AG10803 (cell line): ENCODE measurements at regions not wholly inside any gene's neighbourhood (a gene's known extent, or its start where the extent isn't known, plus 50 kb on each side); places are given as distances from the start of the nearest gene placed in this dataset.

ENCODE experiments used
- DNase-seq: peaks from one replicate; pipeline ENCODE4 v3.0.0; 2010; ENCODE audit warnings: low read depth
- H3K4me3 ChIP-seq: 2 replicates; pipeline ENCODE4 v1.5.1; 2011; ENCODE audit warnings: mild to moderate bottlenecking, low read length, control low read depth
- TF ChIP-seq, protein P1 (sequence below): conservative IDR thresholded peaks from 2 replicates; pipeline ENCODE4 v1.5.1; 2011; ENCODE audit warnings: mild to moderate bottlenecking, low read length, control low read depth, inconsistent platforms

DNA sequence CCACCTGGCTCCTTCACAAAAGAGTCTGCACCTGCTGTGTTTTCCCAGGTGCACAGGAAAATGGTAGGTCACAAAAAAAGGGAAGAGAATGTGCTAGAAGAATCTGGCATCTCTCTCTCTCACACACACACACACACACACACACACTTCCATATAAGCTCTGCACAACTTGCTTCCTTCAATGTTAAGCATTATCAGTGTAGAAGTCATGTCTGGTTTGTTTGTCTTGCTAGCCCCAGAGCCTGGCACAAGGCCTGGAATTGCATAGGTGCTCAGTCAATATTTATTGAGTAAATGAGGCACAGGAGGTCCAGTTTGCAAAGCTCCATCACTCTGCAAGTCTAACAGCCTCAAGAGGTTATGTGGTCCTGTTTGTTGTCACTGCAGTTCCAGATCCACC is 867.3 kb upstream of the AUTS2 start:
- TF ChIP-seq, protein P1, sequence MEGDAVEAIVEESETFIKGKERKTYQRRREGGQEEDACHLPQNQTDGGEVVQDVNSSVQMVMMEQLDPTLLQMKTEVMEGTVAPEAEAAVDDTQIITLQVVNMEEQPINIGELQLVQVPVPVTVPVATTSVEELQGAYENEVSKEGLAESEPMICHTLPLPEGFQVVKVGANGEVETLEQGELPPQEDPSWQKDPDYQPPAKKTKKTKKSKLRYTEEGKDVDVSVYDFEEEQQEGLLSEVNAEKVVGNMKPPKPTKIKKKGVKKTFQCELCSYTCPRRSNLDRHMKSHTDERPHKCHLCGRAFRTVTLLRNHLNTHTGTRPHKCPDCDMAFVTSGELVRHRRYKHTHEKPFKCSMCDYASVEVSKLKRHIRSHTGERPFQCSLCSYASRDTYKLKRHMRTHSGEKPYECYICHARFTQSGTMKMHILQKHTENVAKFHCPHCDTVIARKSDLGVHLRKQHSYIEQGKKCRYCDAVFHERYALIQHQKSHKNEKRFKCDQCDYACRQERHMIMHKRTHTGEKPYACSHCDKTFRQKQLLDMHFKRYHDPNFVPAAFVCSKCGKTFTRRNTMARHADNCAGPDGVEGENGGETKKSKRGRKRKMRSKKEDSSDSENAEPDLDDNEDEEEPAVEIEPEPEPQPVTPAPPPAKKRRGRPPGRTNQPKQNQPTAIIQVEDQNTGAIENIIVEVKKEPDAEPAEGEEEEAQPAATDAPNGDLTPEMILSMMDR = no peak

DNA sequence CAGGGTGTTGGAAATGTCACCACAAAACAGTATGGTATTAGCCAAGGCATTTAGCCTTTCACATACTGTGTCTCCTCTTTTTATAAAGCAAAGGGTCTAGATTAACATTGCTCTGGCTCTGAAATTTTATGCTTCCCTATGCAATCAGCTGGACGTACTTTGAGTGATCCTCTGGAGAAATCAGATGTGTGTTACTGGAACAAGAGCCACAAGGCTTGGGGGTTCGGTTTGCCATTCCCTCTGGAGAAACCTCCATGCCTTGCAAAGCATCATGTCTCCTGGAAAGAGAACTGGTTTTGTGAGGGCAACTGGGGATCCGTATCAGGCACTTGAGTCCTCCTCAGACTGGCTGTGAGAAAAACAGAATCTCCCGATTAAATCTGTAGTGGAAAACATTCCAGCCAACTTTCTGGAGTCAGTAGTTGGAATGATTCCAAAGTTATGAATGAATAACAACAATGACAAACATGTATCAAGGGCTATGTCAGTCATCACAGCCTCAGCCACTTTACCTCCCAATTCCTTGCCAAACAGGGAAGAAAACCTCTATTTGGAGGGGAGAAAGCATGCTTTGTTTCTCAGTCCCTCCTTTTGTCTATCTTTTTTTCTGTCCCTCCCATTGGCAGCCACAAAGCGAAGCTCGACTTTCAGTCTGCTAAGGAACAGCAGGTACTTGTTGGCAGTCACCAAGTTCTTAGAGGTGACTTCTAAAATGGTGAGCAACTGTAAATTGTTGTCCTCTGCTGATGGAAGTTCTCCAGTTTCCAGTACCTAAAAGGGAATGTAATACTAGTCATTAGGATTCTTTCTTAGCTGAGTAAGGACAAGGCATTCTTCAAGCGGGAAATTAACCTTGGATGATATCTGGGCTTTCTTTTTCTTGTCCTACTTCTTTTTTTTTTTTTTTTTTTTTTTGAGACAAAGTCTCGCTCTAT is 864.8 kb upstream of the AUTS2 start:
- TF ChIP-seq, protein P1 = no peak
- peak; percentile 20 for DNase-seq
- no peak overlapping the region for H3K4me3 ChIP-seq

More for the DNA sequence above, 867.3 kb upstream of the AUTS2 start:
- H3K4me3 ChIP-seq = no peak overlapping the region
- no peak for DNase-seq

DNA sequence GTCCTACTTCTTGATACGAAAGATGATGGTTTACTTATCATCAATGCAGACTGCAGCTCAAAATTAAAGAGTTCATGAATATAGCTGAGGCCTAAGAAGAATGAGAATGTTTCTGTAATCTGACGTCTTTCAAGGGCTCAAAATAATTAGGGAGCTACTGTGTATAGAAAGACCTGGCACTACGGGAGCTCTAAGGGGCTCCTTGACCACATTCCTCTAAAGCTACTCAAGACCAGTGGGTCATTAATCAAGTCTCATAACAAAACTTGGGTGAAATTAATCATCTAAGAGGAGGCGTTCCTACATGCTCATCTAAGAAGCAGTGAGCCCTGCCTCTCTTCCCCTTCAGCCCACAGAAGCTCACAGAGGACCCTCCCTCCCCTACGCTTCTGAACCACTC is 863.8 kb upstream of the AUTS2 start:
- TF ChIP-seq, protein P1 = no peak
- no peak overlapping the region for H3K4me3 ChIP-seq
- DNase-seq = no peak

DNA sequence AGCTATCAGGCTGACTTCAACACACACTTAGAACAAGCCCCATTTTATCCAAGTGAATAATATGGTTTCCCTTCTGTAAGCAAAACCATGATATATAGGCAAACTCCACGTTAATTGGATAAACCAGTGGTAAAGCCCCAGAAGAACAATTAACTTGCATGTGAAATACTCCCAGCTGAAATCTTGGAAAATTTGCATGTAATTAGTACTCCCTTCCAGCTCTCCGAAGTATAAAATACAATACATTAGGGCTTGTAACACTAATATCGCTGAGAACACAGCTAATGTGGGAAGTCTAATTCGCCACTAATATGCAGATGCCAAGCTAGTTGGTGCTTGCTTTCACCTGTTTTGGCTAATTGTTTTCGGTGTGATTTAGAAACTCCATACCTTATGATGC is 859.0 kb upstream of the AUTS2 start:
- TF ChIP-seq, protein P1 = no peak
- H3K4me3 ChIP-seq = no peak overlapping the region
- DNase-seq = no peak

DNA sequence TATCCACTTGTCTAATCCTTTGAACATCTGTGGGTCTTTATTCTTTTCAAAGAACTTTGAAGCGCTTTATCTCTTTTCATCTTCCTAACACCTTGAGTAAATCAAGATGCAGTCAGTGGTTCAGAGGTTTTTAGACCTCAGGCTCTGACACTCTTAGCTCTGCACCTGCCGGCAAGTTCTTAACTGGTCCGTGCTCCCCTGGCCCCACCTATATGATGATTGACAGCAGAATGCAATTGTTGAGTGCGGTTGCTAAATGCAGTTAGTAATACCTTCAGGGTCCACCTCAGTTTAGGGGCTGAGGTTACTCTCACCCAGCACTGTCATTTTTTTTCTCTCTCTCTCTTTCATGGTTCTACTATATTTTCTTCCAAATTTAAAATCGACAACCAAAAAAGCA is 854.2 kb upstream of the AUTS2 start:
- H3K4me3 ChIP-seq = no peak overlapping the region
- TF ChIP-seq, protein P1 = no peak
- DNase-seq = no peak

DNA sequence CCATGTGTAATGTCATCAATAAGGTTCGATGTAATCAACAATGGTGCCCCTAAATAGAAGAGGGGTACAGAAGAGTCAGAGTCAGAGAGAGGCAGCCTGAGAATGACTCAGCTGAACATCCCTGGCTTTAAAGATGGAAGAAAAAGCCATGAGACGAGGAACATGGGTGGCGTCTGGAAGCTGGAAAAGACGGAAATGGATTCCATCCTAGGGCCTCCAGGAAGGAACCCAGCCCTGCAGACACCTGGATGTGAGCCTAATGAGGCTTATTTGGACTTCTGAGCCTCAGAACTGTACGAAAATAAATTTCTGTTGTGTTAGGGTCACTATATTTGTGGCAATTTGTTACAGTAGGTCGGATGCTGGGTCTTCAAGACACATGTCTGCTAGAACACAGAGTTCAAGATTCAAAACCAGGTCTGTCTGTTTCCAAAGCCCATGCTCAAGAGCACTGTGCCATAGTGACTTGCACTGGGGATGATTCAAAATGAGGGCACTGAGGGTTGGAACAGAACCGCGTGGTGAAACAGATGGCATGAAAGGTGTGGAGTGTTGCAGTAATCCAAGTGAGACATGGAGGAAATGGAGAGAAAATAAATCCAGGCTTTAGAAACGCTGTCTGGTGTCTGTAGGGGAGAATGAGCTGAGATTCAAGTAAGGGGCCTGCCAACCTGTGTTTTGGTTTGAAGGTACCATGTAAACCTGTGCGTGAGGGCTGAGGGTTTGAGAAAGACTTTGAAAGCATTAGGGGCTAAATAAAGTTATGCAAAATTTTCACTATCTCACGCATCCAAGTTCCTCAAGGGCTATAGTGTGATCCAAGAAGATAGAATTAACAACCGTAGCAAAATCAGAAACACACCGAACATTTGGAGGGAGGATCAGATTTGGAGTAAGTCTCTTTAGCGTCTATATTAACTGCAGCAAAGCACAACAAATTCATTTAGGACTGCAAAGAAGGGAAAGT is 849.1 kb upstream of the AUTS2 start:
- no peak overlapping the region for H3K4me3 ChIP-seq
- no peak for DNase-seq
- TF ChIP-seq, protein P1 = no peak
